ENCODE measurements at regions not wholly inside any gene's neighbourhood (a gene's known extent, or its start where the extent isn't known, plus 50 kb on each side); places are given as distances from the start of the nearest gene placed in this dataset.

DNA sequence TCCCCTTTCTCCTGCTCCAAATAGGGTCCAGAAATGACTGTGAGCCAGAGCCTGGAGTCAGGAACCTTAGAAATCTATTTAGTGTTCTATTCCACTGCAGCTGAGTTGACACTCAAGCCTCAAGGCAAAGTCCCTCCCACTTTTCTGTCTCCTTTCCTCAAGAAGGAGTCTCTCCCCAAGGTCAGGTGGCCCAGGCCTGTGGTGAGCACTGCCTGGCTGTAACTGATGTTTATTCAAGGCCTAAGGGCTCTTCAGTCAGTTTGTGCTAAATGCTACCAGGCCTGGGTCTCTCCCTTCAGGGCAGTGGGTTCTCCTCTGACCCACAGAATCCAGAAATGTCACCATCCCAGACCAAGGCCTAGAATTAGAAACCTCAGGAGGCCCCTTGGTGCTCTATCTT is 1042.9 kb upstream of the EPHA7 start:
- no peak overlapping the region for H4K12ac ChIP-seq (ENCODE audit: low read depth, low read length)

DNA sequence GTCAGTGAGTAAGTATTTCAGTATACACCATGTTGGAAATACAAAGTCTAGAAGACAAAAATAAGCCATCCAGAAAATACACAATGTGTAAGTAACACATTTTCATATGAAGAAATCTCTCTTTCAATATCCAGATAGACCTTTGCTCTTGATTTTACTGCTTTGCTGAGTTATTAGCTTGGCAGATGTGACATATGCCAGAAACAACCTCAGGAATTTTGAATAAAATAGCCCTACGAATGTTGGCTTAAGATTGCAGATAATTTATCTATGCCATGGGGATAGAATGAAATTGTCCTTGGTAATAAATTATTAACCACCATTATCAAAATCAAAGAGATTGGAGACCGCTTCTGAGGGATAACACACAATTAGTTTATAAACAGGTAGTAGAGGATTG is 1036.9 kb upstream of the EPHA7 start:
- Histone ChIP-seq H2BK12ac (ENCODE audit: low read length) (no peak overlapping the region), H3K27ac (ENCODE audit: low read depth, low read length) (no peak overlapping the region), H2AFZ (ENCODE audit: insufficient read depth, low read length, poor library complexity) (no peak overlapping the region), H2AK5ac (ENCODE audit: low read length) (no peak overlapping the region), H3K4ac (ENCODE audit: low read depth, low read length) (no peak overlapping the region), H3K79me1 (ENCODE audit: low read length) (no peaks in the 10 kb centered on the region), H3K23ac (ENCODE audit: low read length) (no peak overlapping the region), H3K27me3 (ENCODE audit: insufficient read depth, low read length) (no peaks in the 10 kb centered on the region), H3K79me2 (ENCODE audit: control insufficient read depth, insufficient read depth, low read length, poor library complexity) (no peaks in the 10 kb centered on the region), H3K36me3 (ENCODE audit: control insufficient read depth in 1 of 2, insufficient read depth in 2 of 2, low read length in 2 of 2) (no peaks in the 10 kb centered on the region), H3K4me2 (ENCODE audit: low read length) (no peak overlapping the region), H3K4me1 (ENCODE audit: control insufficient read depth in 1 of 2, insufficient read depth in 2 of 2, low read length in 2 of 2) (no peaks in the 10 kb centered on the region), H3K14ac (ENCODE audit: low read length) (no peak overlapping the region), H3K4me3 (ENCODE audit: low read depth, low read length) (no peak overlapping the region), H3K9me3 (ENCODE audit: insufficient read depth, low read depth, low read length) (no peaks in the 10 kb centered on the region), H4K12ac (ENCODE audit: low read depth, low read length) (no peak overlapping the region), H3K9ac (ENCODE audit: low read length) (no peak overlapping the region), H2BK120ac (ENCODE audit: insufficient read depth, low read length, poor library complexity) (no peak overlapping the region), H3K18ac (ENCODE audit: low read length) (no peak overlapping the region), H4K8ac (ENCODE audit: low read depth, low read length) (no peak overlapping the region), H4K91ac (ENCODE audit: low read depth, low read length) (no peak overlapping the region), H2BK5ac (ENCODE audit: low read depth, low read length, poor library complexity) (no peak overlapping the region)
- no peak for DNase-seq
- no CpG with 5 or more reads among the region's 2 CpGs for WGBS (ENCODE audit: extremely low coverage, insufficient coverage, insufficient read length)

More for the DNA sequence above, 1042.9 kb upstream of the EPHA7 start:
- no peak overlapping the region for H3K4me3 ChIP-seq (ENCODE audit: low read depth, low read length)
- H3K14ac ChIP-seq (ENCODE audit: low read length) = no peak overlapping the region
- no peak overlapping the region for H4K91ac ChIP-seq (ENCODE audit: low read depth, low read length)
- no peak overlapping the region for H2AK5ac ChIP-seq (ENCODE audit: low read length)
- no peak overlapping the region for H2AFZ ChIP-seq (ENCODE audit: insufficient read depth, low read length, poor library complexity)
- no peak overlapping the region for H3K18ac ChIP-seq (ENCODE audit: low read length)
- no peaks in the 10 kb centered on the region for H3K79me1 ChIP-seq (ENCODE audit: low read length)
- DNase-seq = no peak
- no peak overlapping the region for H3K27ac ChIP-seq (ENCODE audit: low read depth, low read length)
- no peak overlapping the region for H3K9ac ChIP-seq (ENCODE audit: low read length)
- no peak overlapping the region for H3K23ac ChIP-seq (ENCODE audit: low read length)
- H3K4me2 ChIP-seq (ENCODE audit: low read length) = no peak overlapping the region
- H2BK5ac ChIP-seq (ENCODE audit: low read depth, low read length, poor library complexity) = no peak overlapping the region
- H3K4me1 ChIP-seq (ENCODE audit: control insufficient read depth in 1 of 2, insufficient read depth in 2 of 2, low read length in 2 of 2) = no peaks in the 10 kb centered on the region
- no peaks in the 10 kb centered on the region for H3K27me3 ChIP-seq (ENCODE audit: insufficient read depth, low read length)
- no peaks in the 10 kb centered on the region for H3K79me2 ChIP-seq (ENCODE audit: control insufficient read depth, insufficient read depth, low read length, poor library complexity)
- H3K4ac ChIP-seq (ENCODE audit: low read depth, low read length) = no peak overlapping the region
- no peak overlapping the region for H2BK120ac ChIP-seq (ENCODE audit: insufficient read depth, low read length, poor library complexity)
- H2BK12ac ChIP-seq (ENCODE audit: low read length) = no peak overlapping the region
- no peaks in the 10 kb centered on the region for H3K36me3 ChIP-seq (ENCODE audit: control insufficient read depth in 1 of 2, insufficient read depth in 2 of 2, low read length in 2 of 2)
- H3K9me3 ChIP-seq (ENCODE audit: insufficient read depth, low read depth, low read length) = no peaks in the 10 kb centered on the region
- no peak overlapping the region for H4K8ac ChIP-seq (ENCODE audit: low read depth, low read length)

DNA sequence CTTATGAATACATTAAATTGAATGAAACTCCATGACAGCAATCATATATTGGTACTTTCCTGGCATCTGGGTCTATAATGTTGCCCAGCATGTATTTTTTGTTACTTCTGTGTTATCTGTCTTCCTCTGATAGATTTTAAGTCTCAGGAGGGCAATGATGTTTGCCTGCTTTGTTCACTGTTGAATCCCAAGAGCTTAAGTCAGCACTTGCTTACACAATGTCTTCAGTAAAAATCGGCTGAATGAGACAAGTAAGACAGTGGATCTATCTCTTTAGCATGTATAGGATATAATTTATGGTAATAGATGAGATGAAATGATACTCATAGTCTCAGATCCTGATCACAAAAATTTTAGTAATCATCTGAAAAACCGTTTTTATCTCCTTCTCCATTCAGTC is 1034.9 kb upstream of the EPHA7 start:
- no peak overlapping the region for H3K14ac ChIP-seq (ENCODE audit: low read length)
- no peak overlapping the region for H2BK5ac ChIP-seq (ENCODE audit: low read depth, low read length, poor library complexity)
- H2BK120ac ChIP-seq (ENCODE audit: insufficient read depth, low read length, poor library complexity) = no peak overlapping the region
- H3K4ac ChIP-seq (ENCODE audit: low read depth, low read length) = no peak overlapping the region
- H3K23ac ChIP-seq (ENCODE audit: low read length) = no peak overlapping the region
- H3K27ac ChIP-seq (ENCODE audit: low read depth, low read length) = no peak overlapping the region
- H2AFZ ChIP-seq (ENCODE audit: insufficient read depth, low read length, poor library complexity) = no peak overlapping the region
- no peaks in the 10 kb centered on the region for H3K36me3 ChIP-seq (ENCODE audit: control insufficient read depth in 1 of 2, insufficient read depth in 2 of 2, low read length in 2 of 2)
- H3K4me1 ChIP-seq (ENCODE audit: control insufficient read depth in 1 of 2, insufficient read depth in 2 of 2, low read length in 2 of 2) = no peaks in the 10 kb centered on the region
- no peak overlapping the region for H2BK12ac ChIP-seq (ENCODE audit: low read length)
- H2AK5ac ChIP-seq (ENCODE audit: low read length) = no peak overlapping the region
- H3K9me3 ChIP-seq (ENCODE audit: insufficient read depth, low read depth, low read length) = no peaks in the 10 kb centered on the region
- no CpG with 5 or more reads among the region's 2 CpGs for WGBS (ENCODE audit: extremely low coverage, insufficient coverage, insufficient read length)
- H3K18ac ChIP-seq (ENCODE audit: low read length) = no peak overlapping the region
- H3K9ac ChIP-seq (ENCODE audit: low read length) = no peak overlapping the region
- H3K4me2 ChIP-seq (ENCODE audit: low read length) = no peak overlapping the region
- DNase-seq = no peak
- H3K27me3 ChIP-seq (ENCODE audit: insufficient read depth, low read length) = no peaks in the 10 kb centered on the region
- no peak overlapping the region for H4K12ac ChIP-seq (ENCODE audit: low read depth, low read length)
- H4K91ac ChIP-seq (ENCODE audit: low read depth, low read length) = no peak overlapping the region
- no peaks in the 10 kb centered on the region for H3K79me2 ChIP-seq (ENCODE audit: control insufficient read depth, insufficient read depth, low read length, poor library complexity)
- no peak overlapping the region for H4K8ac ChIP-seq (ENCODE audit: low read depth, low read length)
- no peak overlapping the region for H3K4me3 ChIP-seq (ENCODE audit: low read depth, low read length)
- no peaks in the 10 kb centered on the region for H3K79me1 ChIP-seq (ENCODE audit: low read length)

DNA sequence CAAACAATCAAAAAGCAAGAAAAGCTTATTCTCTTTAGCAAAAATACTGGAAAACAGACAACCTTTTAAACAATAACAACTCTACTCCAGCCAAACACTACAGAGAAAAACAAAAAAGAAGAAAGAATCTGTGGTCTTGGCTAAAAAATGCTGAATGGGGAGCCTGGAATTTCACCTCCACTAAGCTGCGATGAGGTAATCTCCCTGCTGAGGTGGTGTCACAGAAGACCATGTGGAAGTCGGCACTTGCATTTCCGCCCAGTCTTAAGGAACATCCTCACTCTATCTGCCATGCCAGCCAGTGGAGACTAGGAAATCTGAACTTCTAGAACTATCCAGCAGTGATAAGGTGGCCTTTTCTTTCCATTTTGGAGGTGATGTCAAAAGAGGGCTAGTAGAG is 1026.8 kb upstream of the EPHA7 start:
- DNase-seq = no peak
- no peaks in the 10 kb centered on the region for H3K27me3 ChIP-seq (ENCODE audit: insufficient read depth, low read length)
- no peak overlapping the region for H3K18ac ChIP-seq (ENCODE audit: low read length)
- H3K79me2 ChIP-seq (ENCODE audit: control insufficient read depth, insufficient read depth, low read length, poor library complexity) = no peaks in the 10 kb centered on the region
- WGBS (ENCODE audit: extremely low coverage, insufficient coverage, insufficient read length) = no CpG with 5 or more reads among the region's 3 CpGs
- no peak overlapping the region for H3K4me2 ChIP-seq (ENCODE audit: low read length)
- H3K9ac ChIP-seq (ENCODE audit: low read length) = no peak overlapping the region
- no peaks in the 10 kb centered on the region for H3K9me3 ChIP-seq (ENCODE audit: insufficient read depth, low read depth, low read length)
- no peak overlapping the region for H2AFZ ChIP-seq (ENCODE audit: insufficient read depth, low read length, poor library complexity)
- no peak overlapping the region for H4K91ac ChIP-seq (ENCODE audit: low read depth, low read length)
- no peak overlapping the region for H3K4me3 ChIP-seq (ENCODE audit: low read depth, low read length)
- no peaks in the 10 kb centered on the region for H3K4me1 ChIP-seq (ENCODE audit: control insufficient read depth in 1 of 2, insufficient read depth in 2 of 2, low read length in 2 of 2)
- H2BK120ac ChIP-seq (ENCODE audit: insufficient read depth, low read length, poor library complexity) = no peak overlapping the region
- H2BK12ac ChIP-seq (ENCODE audit: low read length) = no peak overlapping the region
- H3K27ac ChIP-seq (ENCODE audit: low read depth, low read length) = no peak overlapping the region
- H2AK5ac ChIP-seq (ENCODE audit: low read length) = no peak overlapping the region
- no peak overlapping the region for H3K4ac ChIP-seq (ENCODE audit: low read depth, low read length)
- no peaks in the 10 kb centered on the region for H3K36me3 ChIP-seq (ENCODE audit: control insufficient read depth in 1 of 2, insufficient read depth in 2 of 2, low read length in 2 of 2)
- no peak overlapping the region for H4K12ac ChIP-seq (ENCODE audit: low read depth, low read length)
- no peak overlapping the region for H3K23ac ChIP-seq (ENCODE audit: low read length)
- no peaks in the 10 kb centered on the region for H3K79me1 ChIP-seq (ENCODE audit: low read length)
- no peak overlapping the region for H3K14ac ChIP-seq (ENCODE audit: low read length)
- no peak overlapping the region for H4K8ac ChIP-seq (ENCODE audit: low read depth, low read length)
- no peak overlapping the region for H2BK5ac ChIP-seq (ENCODE audit: low read depth, low read length, poor library complexity)

DNA sequence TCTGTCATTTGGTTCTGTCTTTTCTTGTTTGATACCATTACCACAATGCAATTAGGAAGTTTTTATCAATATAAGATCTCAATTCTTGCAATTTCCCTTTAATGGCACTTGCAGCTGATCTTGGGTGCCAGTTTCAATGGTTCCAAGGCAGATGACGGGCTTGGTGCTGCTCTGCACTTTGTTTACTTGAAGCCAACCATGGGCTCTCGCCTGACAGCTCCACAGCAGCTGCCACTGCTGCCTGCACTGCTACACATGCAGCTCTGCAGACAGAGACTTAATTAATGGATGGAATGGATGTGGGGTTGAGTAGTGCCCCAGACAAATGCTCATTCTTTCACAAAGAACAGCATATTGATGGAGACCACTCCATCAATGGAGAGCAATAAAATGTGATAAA is 1024.3 kb upstream of the EPHA7 start:
- no peaks in the 10 kb centered on the region for H3K79me2 ChIP-seq (ENCODE audit: control insufficient read depth, insufficient read depth, low read length, poor library complexity)
- no peak overlapping the region for H2AFZ ChIP-seq (ENCODE audit: insufficient read depth, low read length, poor library complexity)
- H3K27ac ChIP-seq (ENCODE audit: low read depth, low read length) = no peak overlapping the region
- WGBS (ENCODE audit: extremely low coverage, insufficient coverage, insufficient read length) = no CpG with 5 or more reads among the region's 2 CpGs
- H3K79me1 ChIP-seq (ENCODE audit: low read length) = no peaks in the 10 kb centered on the region
- H3K4ac ChIP-seq (ENCODE audit: low read depth, low read length) = no peak overlapping the region
- no peak overlapping the region for H2BK12ac ChIP-seq (ENCODE audit: low read length)
- H4K8ac ChIP-seq (ENCODE audit: low read depth, low read length) = no peak overlapping the region
- H2BK5ac ChIP-seq (ENCODE audit: low read depth, low read length, poor library complexity) = no peak overlapping the region
- H3K23ac ChIP-seq (ENCODE audit: low read length) = no peak overlapping the region
- H2AK5ac ChIP-seq (ENCODE audit: low read length) = no peak overlapping the region
- no peak overlapping the region for H3K4me3 ChIP-seq (ENCODE audit: low read depth, low read length)
- H3K14ac ChIP-seq (ENCODE audit: low read length) = no peak overlapping the region
- no peak overlapping the region for H3K9ac ChIP-seq (ENCODE audit: low read length)
- H3K4me1 ChIP-seq (ENCODE audit: control insufficient read depth in 1 of 2, insufficient read depth in 2 of 2, low read length in 2 of 2) = no peaks in the 10 kb centered on the region
- no peak for DNase-seq
- H3K27me3 ChIP-seq (ENCODE audit: insufficient read depth, low read length) = no peaks in the 10 kb centered on the region
- H3K9me3 ChIP-seq (ENCODE audit: insufficient read depth, low read depth, low read length) = no peaks in the 10 kb centered on the region
- H4K91ac ChIP-seq (ENCODE audit: low read depth, low read length) = no peak overlapping the region
- H3K4me2 ChIP-seq (ENCODE audit: low read length) = no peak overlapping the region
- no peak overlapping the region for H2BK120ac ChIP-seq (ENCODE audit: insufficient read depth, low read length, poor library complexity)
- H3K18ac ChIP-seq (ENCODE audit: low read length) = no peak overlapping the region
- no peaks in the 10 kb centered on the region for H3K36me3 ChIP-seq (ENCODE audit: control insufficient read depth in 1 of 2, insufficient read depth in 2 of 2, low read length in 2 of 2)
- no peak overlapping the region for H4K12ac ChIP-seq (ENCODE audit: low read depth, low read length)

Data from trophoblast cell (in vitro differentiated cells and primary cell).